ENCODE measurements at regions not wholly inside any gene's neighbourhood (a gene's known extent, or its start where the extent isn't known, plus 50 kb on each side); places are given as distances from the start of the nearest gene placed in this dataset.

DNA sequence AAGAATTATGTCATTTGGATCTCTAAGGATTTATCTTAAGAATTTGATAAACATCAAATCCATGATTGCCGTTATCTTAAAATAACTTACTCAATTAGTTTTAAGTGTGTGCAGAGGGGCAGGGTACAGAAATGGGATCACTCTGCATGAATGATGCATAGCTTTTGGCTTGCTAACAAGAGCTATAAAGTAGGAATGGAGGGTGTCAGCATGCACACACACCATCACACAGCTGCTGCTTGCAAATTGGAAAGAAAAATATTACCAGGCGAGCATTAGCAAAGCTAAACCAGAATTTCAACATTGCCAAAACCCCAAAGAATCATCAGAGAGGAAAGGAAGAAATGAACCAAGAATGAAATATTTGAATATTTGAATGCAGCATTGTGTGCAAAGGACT is 580.6 kb downstream of the LMO7 start:
- TF ChIP-seq CTCF (IDR thresholded peaks at IDR 0.05; ENCODE audit: low read depth, low read length) (no peak), EZH2phosphoT487 (IDR thresholded peaks at IDR 0.05; ENCODE audit: low read depth) (no peak)
